ENCODE measurements at regions not wholly inside any gene's neighbourhood (a gene's known extent, or its start where the extent isn't known, plus 50 kb on each side); places are given as distances from the start of the nearest gene placed in this dataset.

- Histone ChIP-seq H3K27me3 (no peaks in the 10 kb centered on the region), H3K4me1 (no peaks in the 10 kb centered on the region), H3K4me3 (no peak overlapping the region), H3K36me3 (no peaks in the 10 kb centered on the region), H3K9me3 (no peaks in the 10 kb centered on the region), H3K27ac (no peak overlapping the region)
- TF ChIP-seq POLR2A (IDR thresholded peaks at IDR 0.05) = no peak
- TF ChIP-seq POLR2AphosphoS5 (IDR thresholded peaks at IDR 0.05) = no peak
- no peak for TF ChIP-seq CTCF (IDR thresholded peaks at IDR 0.05)
- no peak for TF ChIP-seq EP300 (IDR thresholded peaks at IDR 0.05)
- no peak for DNase-seq
- WGBS, 5 donors = 82 to 100% (median 98%) methylated on average over 1 of the region's 1 CpG
- intact Hi-C loops (cut with DNase I; ENCODE audit: low total_unique reads) = no loop called here
These were observed 168.5 kb downstream of the CAPZA3 start for GRCh38 chr12:18906395-18906794.

DNA sequence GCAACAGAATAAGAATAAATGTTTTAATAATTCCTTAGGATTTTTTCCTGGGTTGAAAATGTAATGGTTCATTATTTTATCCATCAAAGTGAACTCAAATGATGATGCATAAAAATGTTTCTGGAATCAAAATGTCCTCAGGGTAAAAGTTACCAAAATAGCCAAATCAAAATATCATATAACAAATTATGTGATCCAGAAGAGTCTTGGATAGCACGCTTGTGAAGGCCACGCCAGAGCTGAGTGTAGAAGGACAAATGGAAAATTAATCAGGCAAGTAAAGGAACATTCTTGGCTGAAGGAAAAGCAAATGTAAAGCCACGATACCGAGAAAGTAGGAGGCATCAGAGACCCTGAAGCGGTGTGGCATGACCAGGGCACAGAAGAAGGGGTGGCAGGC lies 169.2 kb downstream of the CAPZA3 start:
- intact Hi-C loops (cut with DNase I; ENCODE audit: low total_unique reads) = no loop called here
- Histone ChIP-seq H3K4me3 (no peak overlapping the region), H3K36me3 (no peaks in the 10 kb centered on the region), H3K9me3 (peaks cover 0 to 4% (median under 1%) of the 10 kb centered on the region in 4 donors), H3K27me3 (no peaks in the 10 kb centered on the region), H3K27ac (peak overlapping the region in 1 of 5 donors; percentile 35), H3K4me1 (no peaks in the 10 kb centered on the region)
- 80 to 96% (median 93%) methylated on average over 5 of the region's 5 CpGs for WGBS, 5 donors
- TF ChIP-seq EP300 (IDR thresholded peaks at IDR 0.05) (no peak), POLR2AphosphoS5 (IDR thresholded peaks at IDR 0.05) (no peak), POLR2A (IDR thresholded peaks at IDR 0.05) (no peak), CTCF (IDR thresholded peaks at IDR 0.05) (no peak)
- no peak for DNase-seq

- 68 to 79% (median 76%) methylated on average over 7 of the region's 7 CpGs for WGBS, 5 donors
- H3K9me3 ChIP-seq = peaks cover 0 to 5% (median 2%) of the 10 kb centered on the region in 4 donors
- no peaks in the 10 kb centered on the region for H3K4me1 ChIP-seq
- no peaks in the 10 kb centered on the region for H3K36me3 ChIP-seq
- intact Hi-C loops (cut with DNase I; ENCODE audit: low total_unique reads) = no loop called here
- peak overlapping the region in 1 of 5 donors; percentile 35 for H3K27ac ChIP-seq
- no peak for TF ChIP-seq POLR2A (IDR thresholded peaks at IDR 0.05)
- no peak for TF ChIP-seq EP300 (IDR thresholded peaks at IDR 0.05)
- no peak for TF ChIP-seq POLR2AphosphoS5 (IDR thresholded peaks at IDR 0.05)
- TF ChIP-seq CTCF (IDR thresholded peaks at IDR 0.05) = no peak
- DNase-seq = peak in 1 of 2 donors; percentile 23
- H3K27me3 ChIP-seq = no peaks in the 10 kb centered on the region
- H3K4me3 ChIP-seq = no peak overlapping the region
These were observed 169.8 kb downstream of the CAPZA3 start for GRCh38 chr12:18907728-18908127.

DNA sequence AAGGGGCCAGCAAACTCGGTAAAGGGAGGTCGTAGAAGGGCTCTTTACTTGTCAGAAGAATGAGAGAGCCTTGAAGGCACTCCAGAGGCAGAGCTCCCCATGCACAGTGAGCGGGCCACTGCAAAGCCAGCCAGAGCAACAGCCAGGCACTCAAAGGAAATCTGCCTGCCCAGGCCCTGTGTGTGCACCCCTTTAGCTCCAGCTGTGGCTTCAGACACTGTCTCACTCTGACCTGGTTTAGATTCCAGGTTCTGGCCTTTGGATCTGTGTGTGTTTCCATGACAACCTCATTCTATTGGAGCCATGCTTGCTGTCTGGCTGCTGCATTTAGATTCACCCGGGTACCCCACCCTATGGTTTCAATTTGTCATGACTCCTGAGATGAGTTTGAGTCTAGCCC lies 170.3 kb downstream of the CAPZA3 start:
- no peaks in the 10 kb centered on the region for H3K4me1 ChIP-seq
- H3K4me3 ChIP-seq = no peak overlapping the region
- peak overlapping the region in 1 of 5 donors; percentile 35 for H3K27ac ChIP-seq
- DNase-seq = no peak
- intact Hi-C loops (cut with DNase I; ENCODE audit: low total_unique reads) = no loop called here
- 40 to 69% (median 62%) methylated on average over 4 of the region's 4 CpGs for WGBS, 5 donors
- no peak for TF ChIP-seq CTCF (IDR thresholded peaks at IDR 0.05)
- TF ChIP-seq POLR2A (IDR thresholded peaks at IDR 0.05) = no peak
- no peak for TF ChIP-seq POLR2AphosphoS5 (IDR thresholded peaks at IDR 0.05)
- no peak for TF ChIP-seq EP300 (IDR thresholded peaks at IDR 0.05)
- no peaks in the 10 kb centered on the region for H3K36me3 ChIP-seq
- no peaks in the 10 kb centered on the region for H3K27me3 ChIP-seq
- H3K9me3 ChIP-seq = peaks cover 0 to 5% (median 2%) of the 10 kb centered on the region in 4 donors

All from stomach (tissue), 8 donors.